HG03103 (cell line): ENCODE measurements at regions not wholly inside any gene's neighbourhood (a gene's known extent, or its start where the extent isn't known, plus 50 kb on each side); places are given as distances from the start of the nearest gene placed in this dataset.

Source experiments
- ATAC-seq: cut with Tn5 transposase; IDR thresholded peaks from one replicate; pipeline ENCODE4 v1.9.1; 2021; ENCODE audit warnings: low read depth; ENCODE audit not compliant: unreplicated experiment

GRCh38 chr5:89133129-89133528, 250.1 kb upstream of the MEF2C start:
- no peak for ATAC-seq

- no peak for ATAC-seq
These were observed 247.9 kb upstream of the MEF2C start for GRCh38 chr5:89130851-89131250.

GRCh38 chr5:89129941-89130340, 247.0 kb upstream of the MEF2C start:
- ATAC-seq: no peak

- no peak for ATAC-seq
These were observed 246.1 kb upstream of the MEF2C start for GRCh38 chr5:89128906-89129625.

- ATAC-seq: no peak
These were observed 245.1 kb upstream of the MEF2C start for GRCh38 chr5:89128092-89128491.

- ATAC-seq: no peak
These were observed 244.2 kb upstream of the MEF2C start for GRCh38 chr5:89127191-89127590.

- ATAC-seq: no peak
These were observed 242.4 kb upstream of the MEF2C start for GRCh38 chr5:89125372-89125771.

- ATAC-seq: no peak
These were observed 240.6 kb upstream of the MEF2C start for GRCh38 chr5:89123581-89123980.

- ATAC-seq: no peak
These were observed 237.7 kb upstream of the MEF2C start for GRCh38 chr5:89120719-89121118.

GRCh38 chr5:89117124-89117644, 234.2 kb upstream of the MEF2C start:
- ATAC-seq: peak; percentile 82

GRCh38 chr5:89110916-89111646, 228.1 kb upstream of the MEF2C start:
- ATAC-seq: no peak

GRCh38 chr5:89106480-89106879, 223.5 kb upstream of the MEF2C start:
- no peak for ATAC-seq

- ATAC-seq: no peak
These were observed 222.9 kb upstream of the MEF2C start for GRCh38 chr5:89105836-89106235.

- no peak for ATAC-seq
These were observed 222.2 kb upstream of the MEF2C start for GRCh38 chr5:89105171-89105695.

- no peak for ATAC-seq
These were observed 215.3 kb upstream of the MEF2C start for GRCh38 chr5:89098199-89098756.

GRCh38 chr5:89097103-89097502, 214.1 kb upstream of the MEF2C start:
- ATAC-seq: peak; percentile 76

- ATAC-seq: no peak
These were observed 212.4 kb upstream of the MEF2C start for GRCh38 chr5:89095341-89095740.

GRCh38 chr5:89090037-89090436, 207.1 kb upstream of the MEF2C start:
- ATAC-seq: no peak

GRCh38 chr5:89087551-89088318, 204.8 kb upstream of the MEF2C start:
- ATAC-seq: no peak

- ATAC-seq: no peak
These were observed 204.1 kb upstream of the MEF2C start for GRCh38 chr5:89087128-89087527.
